CD14-positive monocyte (primary cell): ENCODE measurements at regions not wholly inside any gene's neighbourhood (a gene's known extent, or its start where the extent isn't known, plus 50 kb on each side); places are given as distances from the start of the nearest gene placed in this dataset.

Experiments used
- DNase-seq, 3 donors: peaks; one replicate each; pipeline ENCODE4 v3.0.0-alpha.2; 2011 to 2022
- H2AFZ ChIP-seq: 2 replicates; pipeline ENCODE4 v1.6.0; 2012; ENCODE audit warnings: mild to moderate bottlenecking, low read depth, low read length, inconsistent platforms; ENCODE audit not compliant: insufficient read depth, poor library complexity, severe bottlenecking
- H3K27ac ChIP-seq, 2 donors: 1 replicate in 1 of 2; 2 replicates in 1 of 2; pipeline ENCODE4 v1.5.1; 2012 to 2013; ENCODE audit warnings: low read length in 2 of 2, control low read depth in 1 of 2, inconsistent platforms in 1 of 2, low read depth in 1 of 2, mild to moderate bottlenecking in 1 of 2
- H3K27me3 ChIP-seq, 2 donors: one replicate each; pipeline versions ENCODE4 v1.6.0 to v1.6.1; 2011 to 2013; ENCODE audit warnings: low read length in 2 of 2; ENCODE audit not compliant: control insufficient read depth in 2 of 2, insufficient read depth in 2 of 2
- H3K36me3 ChIP-seq, 2 donors: replicated peaks in 1 of 2; 1 replicate in 1 of 2; 2 replicates in 1 of 2; pipeline versions ENCODE4 v1.5.1 to v1.6.1; 2012 to 2013; ENCODE audit warnings: low read length in 2 of 2, control low read depth in 1 of 2, inconsistent platforms in 1 of 2, mild to moderate bottlenecking in 1 of 2; ENCODE audit not compliant: insufficient read depth in 2 of 2, control insufficient read depth in 1 of 2
- H3K4me1 ChIP-seq, 2 donors: 1 replicate in 1 of 2; 2 replicates in 1 of 2; pipeline versions ENCODE4 v1.5.1 to v1.6.1; 2012 to 2013; ENCODE audit warnings: low read length in 2 of 2, control low read depth in 1 of 2, inconsistent platforms in 1 of 2, mild to moderate bottlenecking in 1 of 2, moderate library complexity in 1 of 2; ENCODE audit not compliant: insufficient read depth in 2 of 2, control insufficient read depth in 1 of 2
- H3K4me2 ChIP-seq: replicated peaks from 2 replicates; pipeline ENCODE3; 2012; ENCODE audit warnings: low read length, moderate library complexity, mild to moderate bottlenecking; ENCODE audit not compliant: poor library complexity, severe bottlenecking; ENCODE audit errors: extremely low read depth
- H3K4me3 ChIP-seq, 3 experiments: fragments of 200-600 bp in 1 of 3; sonication (generic) in 1 of 3; replicated peaks in 1 of 3; 1 replicate in 2 of 3; 2 replicates in 1 of 3; pipeline ENCODE4 v1.5.1; 2011 to 2013; ENCODE audit warnings: low read length in 3 of 3, mild to moderate bottlenecking in 3 of 3, control low read depth in 2 of 3, low read depth in 2 of 3, inconsistent platforms in 1 of 3, moderate library complexity in 1 of 3
- H3K79me2 ChIP-seq: 2 replicates; pipeline ENCODE4 v1.6.0; 2012; ENCODE audit warnings: mild to moderate bottlenecking, control low read depth, inconsistent platforms, low read length, moderate library complexity; ENCODE audit not compliant: insufficient read depth
- H3K9ac ChIP-seq: 2 replicates; pipeline ENCODE4 v1.6.0; 2017; ENCODE audit warnings: low read length, mild to moderate bottlenecking; ENCODE audit not compliant: insufficient read depth, poor library complexity, severe bottlenecking
- H3K9me3 ChIP-seq, 2 donors: replicated peaks in 1 of 2; 1 replicate in 1 of 2; 2 replicates in 1 of 2; pipeline versions ENCODE4 v1.5.1 to v1.6.1; 2012 to 2013; ENCODE audit warnings: low read length in 2 of 2, control low read depth in 1 of 2; ENCODE audit not compliant: control insufficient read depth in 1 of 2, insufficient read depth in 1 of 2
- H4K20me1 ChIP-seq: 2 replicates; pipeline ENCODE4 v1.6.0; 2012; ENCODE audit warnings: mild to moderate bottlenecking, low read length, control low read depth, moderate library complexity; ENCODE audit not compliant: insufficient read depth
- H3K27ac Mint-ChIP-seq, 7 donors: one replicate each; pipeline ENCODE4 v1.8.0; 2020; ENCODE audit warnings: mild to moderate bottlenecking in 7 of 7, mixed read lengths in 7 of 7, moderate library complexity in 6 of 7, inconsistent platforms in 2 of 7
- H3K27me3 Mint-ChIP-seq, 3 donors: one replicate each; pipeline ENCODE4 v1.8.0; 2021 to 2022; ENCODE audit warnings: low read depth in 3 of 3, mild to moderate bottlenecking in 3 of 3, mixed read lengths in 3 of 3, moderate library complexity in 3 of 3, inconsistent platforms in 1 of 3
- H3K36me3 Mint-ChIP-seq, 2 donors: one replicate each; pipeline ENCODE4 v1.8.0; 2020; ENCODE audit warnings: mixed read lengths in 2 of 2, inconsistent platforms in 1 of 2, mild to moderate bottlenecking in 1 of 2
- H3K4me1 Mint-ChIP-seq: one replicate; pipeline ENCODE4 v1.8.0; 2020; ENCODE audit warnings: mild to moderate bottlenecking, mixed read lengths
- H3K4me3 Mint-ChIP-seq, 2 donors: one replicate each; pipeline ENCODE4 v1.8.0; 2020; ENCODE audit warnings: mild to moderate bottlenecking in 2 of 2, mixed read lengths in 2 of 2, moderate library complexity in 1 of 2
- H3K9me3 Mint-ChIP-seq, 7 donors: one replicate each; pipeline ENCODE4 v1.8.0; 2020 to 2022; ENCODE audit warnings: mixed read lengths in 7 of 7, mild to moderate bottlenecking in 6 of 7, moderate library complexity in 6 of 7, inconsistent platforms in 2 of 7
- WGBS: methylation state at CpG from one replicate; pipeline ENCODE4 v1.1.5; 2013; ENCODE audit warnings: missing lambda C conversion rate; ENCODE audit not compliant: insufficient coverage; 5-methylcytosine and 5-hydroxymethylcytosine counted together
- intact Hi-C, 2 donors: fragments of 100-400 bp; cut with micrococcal nuclease; formaldehyde crosslinking; loops; one replicate each; pipeline versions ENCODE4 v1.15.0 to v1.15.1; 2023
- TF ChIP-seq, protein P1 (sequence below): fragments of 200-600 bp; IDR thresholded peaks from one replicate; pipeline ENCODE4 v1.8.0; 2022; ENCODE audit warnings: antibody characterized with exemption, mild to moderate bottlenecking

DNA sequence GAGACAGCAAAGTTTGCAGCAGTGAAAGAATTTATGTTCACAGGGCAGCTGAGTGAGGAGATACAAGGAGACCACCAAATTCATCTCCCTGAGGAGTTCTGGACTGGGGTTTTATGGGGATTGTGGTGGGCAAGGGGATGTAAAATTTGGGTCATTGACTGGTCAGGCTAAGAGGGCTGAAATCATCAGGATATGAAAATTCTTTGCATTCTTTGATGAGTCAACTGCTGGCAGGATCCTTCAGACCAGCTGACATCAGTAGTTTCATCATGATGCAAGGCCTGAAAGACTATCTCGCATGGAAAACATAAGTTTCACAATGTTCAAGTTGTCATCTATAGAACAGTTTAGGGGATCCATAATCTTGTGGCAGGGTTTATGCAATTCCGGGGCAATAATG lies 869.5 kb upstream of the PCDH9 start:
- no peak overlapping the region for H3K27ac ChIP-seq
- TF ChIP-seq, protein P1, sequence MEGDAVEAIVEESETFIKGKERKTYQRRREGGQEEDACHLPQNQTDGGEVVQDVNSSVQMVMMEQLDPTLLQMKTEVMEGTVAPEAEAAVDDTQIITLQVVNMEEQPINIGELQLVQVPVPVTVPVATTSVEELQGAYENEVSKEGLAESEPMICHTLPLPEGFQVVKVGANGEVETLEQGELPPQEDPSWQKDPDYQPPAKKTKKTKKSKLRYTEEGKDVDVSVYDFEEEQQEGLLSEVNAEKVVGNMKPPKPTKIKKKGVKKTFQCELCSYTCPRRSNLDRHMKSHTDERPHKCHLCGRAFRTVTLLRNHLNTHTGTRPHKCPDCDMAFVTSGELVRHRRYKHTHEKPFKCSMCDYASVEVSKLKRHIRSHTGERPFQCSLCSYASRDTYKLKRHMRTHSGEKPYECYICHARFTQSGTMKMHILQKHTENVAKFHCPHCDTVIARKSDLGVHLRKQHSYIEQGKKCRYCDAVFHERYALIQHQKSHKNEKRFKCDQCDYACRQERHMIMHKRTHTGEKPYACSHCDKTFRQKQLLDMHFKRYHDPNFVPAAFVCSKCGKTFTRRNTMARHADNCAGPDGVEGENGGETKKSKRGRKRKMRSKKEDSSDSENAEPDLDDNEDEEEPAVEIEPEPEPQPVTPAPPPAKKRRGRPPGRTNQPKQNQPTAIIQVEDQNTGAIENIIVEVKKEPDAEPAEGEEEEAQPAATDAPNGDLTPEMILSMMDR: no peak
- Mint-ChIP-seq H3K36me3 (no peaks in the 10 kb centered on the region), H3K4me1 (no peaks in the 10 kb centered on the region), H3K27me3 (no peaks in the 10 kb centered on the region), H3K9me3 (peaks cover 0 to 15% (median 5%) of the 10 kb centered on the region in 7 donors), H3K4me3 (no peak overlapping the region), H3K27ac (no peak overlapping the region)
- H3K9me3 ChIP-seq: peaks cover 0 to 8% of the 10 kb centered on the region in 2 donors
- H3K4me2 ChIP-seq: no peak overlapping the region
- H2AFZ ChIP-seq: no peak overlapping the region
- intact Hi-C loops: no loop called here
- no peaks in the 10 kb centered on the region for H3K79me2 ChIP-seq
- H3K4me3 ChIP-seq: no peak overlapping the region
- H4K20me1 ChIP-seq: no peaks in the 10 kb centered on the region
- H3K4me1 ChIP-seq: no peaks in the 10 kb centered on the region
- H3K9ac ChIP-seq: no peak overlapping the region
- WGBS: no CpG with 5 or more reads among the region's 2 CpGs
- H3K36me3 ChIP-seq: no peaks in the 10 kb centered on the region
- DNase-seq: no peak
- no peaks in the 10 kb centered on the region for H3K27me3 ChIP-seq

DNA sequence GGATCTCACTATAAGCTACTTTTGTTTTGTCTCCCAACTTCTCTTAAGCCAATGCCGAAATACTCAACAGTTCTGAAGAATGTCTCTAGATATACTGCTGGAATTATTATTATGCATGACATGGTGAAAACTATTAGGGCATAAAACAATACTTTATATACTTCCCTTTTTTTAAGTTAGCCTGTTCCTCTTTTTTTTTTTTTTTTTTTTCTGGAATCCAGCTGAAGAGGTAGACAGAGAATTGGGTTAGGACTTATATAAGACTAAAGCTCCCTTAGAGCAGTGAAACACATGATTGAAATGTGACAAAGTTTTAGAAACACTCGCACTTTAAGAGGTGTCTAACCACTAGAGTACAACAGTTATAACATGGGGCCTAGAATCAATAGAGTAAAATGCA lies 850.9 kb upstream of the PCDH9 start:
- Histone ChIP-seq H3K9me3 (peaks cover 0 to 2% of the 10 kb centered on the region in 2 donors), H3K4me1 (no peaks in the 10 kb centered on the region), H4K20me1 (no peaks in the 10 kb centered on the region), H3K27ac (no peak overlapping the region), H3K4me2 (no peak overlapping the region), H3K4me3 (no peak overlapping the region), H3K79me2 (no peaks in the 10 kb centered on the region), H3K36me3 (no peaks in the 10 kb centered on the region), H3K27me3 (no peaks in the 10 kb centered on the region), H3K9ac (no peak overlapping the region), H2AFZ (no peak overlapping the region)
- H3K27me3 Mint-ChIP-seq: no peaks in the 10 kb centered on the region
- intact Hi-C loops: no loop called here
- peaks cover 0 to 2% (median 0%) of the 10 kb centered on the region in 7 donors for H3K9me3 Mint-ChIP-seq
- no peak overlapping the region for H3K4me3 Mint-ChIP-seq
- no CpG with 5 or more reads among the region's 2 CpGs for WGBS
- H3K36me3 Mint-ChIP-seq: no peaks in the 10 kb centered on the region
- H3K4me1 Mint-ChIP-seq: no peaks in the 10 kb centered on the region
- TF ChIP-seq, protein P1: no peak
- no peak for DNase-seq
- H3K27ac Mint-ChIP-seq: no peak overlapping the region
